ENCODE measurements at regions not wholly inside any gene's neighbourhood (a gene's known extent, or its start where the extent isn't known, plus 50 kb on each side); places are given as distances from the start of the nearest gene placed in this dataset.
"Not testable (repeated sequence)": the region's sequence is repeated elsewhere in the genome, so short reads cannot be mapped to it uniquely, and the experiment has no call there.

DNA sequence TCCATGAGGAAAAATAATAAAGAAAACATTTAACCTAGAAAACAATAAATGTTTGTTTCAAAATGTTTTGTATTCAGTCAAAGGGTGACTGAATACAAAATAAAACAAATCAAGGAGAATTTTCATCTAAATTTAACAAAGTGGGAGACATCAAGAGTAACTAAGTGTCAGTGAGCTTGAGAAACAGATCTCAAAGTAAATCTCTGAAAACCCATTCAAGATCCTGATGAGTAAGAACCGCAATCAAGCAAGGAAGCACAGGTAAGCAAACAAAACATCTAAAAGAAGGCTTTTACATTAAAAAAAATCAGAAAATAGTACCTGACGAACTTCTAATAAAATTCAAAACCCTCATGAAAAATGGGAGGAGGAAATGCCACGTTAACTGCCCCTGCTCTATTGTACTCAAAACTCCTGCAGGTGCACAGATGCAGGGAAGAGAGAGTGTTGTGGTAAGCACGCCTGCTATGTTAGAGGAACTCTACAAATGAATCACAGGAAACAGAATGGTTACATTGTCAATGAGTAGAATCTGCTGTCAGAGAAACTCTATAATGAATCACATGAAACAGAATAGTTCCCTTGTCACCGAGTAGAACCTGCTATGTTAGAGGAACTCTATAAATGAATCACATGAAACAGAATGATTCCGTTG lies 309.6 kb upstream of the FRG1 start:
- CTCF ChIA-PET; POLR2A ChIA-PET; H3K79me2 ChIP-seq (ENCODE audit: insufficient read depth, low read length); H3K27ac ChIP-seq (ENCODE audit: low read depth, low read length); DNase-seq (ENCODE audit: low read depth, low spot score); H3K4me3 ChIP-seq (replicated peaks in 1 of 2; ENCODE audit: low read depth in 1 of 2, low read length in 2 of 2); H2AFZ ChIP-seq (ENCODE audit: low read depth, low read length, poor library complexity, severe bottlenecking); RAD21 ChIA-PET (ENCODE audit: low non-redundant PET in 1 of 2, low total read pairs in 2 of 2, uncharacterized antibody in 2 of 2, unreplicated experiment in 2 of 2); intact Hi-C loops (cut with micrococcal nuclease); H3K4me1 ChIP-seq (ENCODE audit: control insufficient read depth in 1 of 2, insufficient read depth in 2 of 2, low read length in 2 of 2); H3K27me3 ChIP-seq (ENCODE audit: insufficient read depth, low read length); H3K9me3 ChIP-seq (ENCODE audit: control insufficient read depth in 1 of 2, insufficient read depth in 1 of 2, low read depth in 1 of 2, low read length in 2 of 2); H4K20me1 ChIP-seq (ENCODE audit: insufficient read depth); H3K4me2 ChIP-seq (ENCODE audit: low read length); H3K9me2 ChIP-seq (ENCODE audit: insufficient read depth); BruUV-seq (replicated peaks); H3K9ac ChIP-seq (ENCODE audit: low read length); ATAC-seq; H3K36me3 ChIP-seq (ENCODE audit: control insufficient read depth in 1 of 2, insufficient read depth in 2 of 2, low read length in 2 of 2): not testable (repeated sequence)

DNA sequence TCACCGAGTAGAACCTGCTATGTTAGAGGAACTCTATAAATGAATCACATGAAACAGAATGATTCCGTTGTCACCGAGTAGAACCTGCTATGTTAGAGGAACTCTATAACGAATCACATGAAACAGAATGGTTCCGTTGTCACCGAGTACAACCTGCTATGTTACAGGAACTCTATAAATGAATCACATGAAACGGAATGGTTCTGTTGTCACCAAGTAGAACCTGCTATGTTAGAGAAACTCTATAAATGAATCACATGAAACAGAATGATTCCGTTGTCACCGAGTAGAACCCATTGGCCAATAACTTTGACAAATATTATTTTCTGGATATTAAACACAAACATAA lies 309.1 kb upstream of the FRG1 start:
- H3K9ac ChIP-seq (ENCODE audit: low read length); H3K4me3 ChIP-seq (replicated peaks in 1 of 2; ENCODE audit: low read depth in 1 of 2, low read length in 2 of 2); H3K27ac ChIP-seq (ENCODE audit: low read depth, low read length); H3K4me1 ChIP-seq (ENCODE audit: control insufficient read depth in 1 of 2, insufficient read depth in 2 of 2, low read length in 2 of 2); H3K9me2 ChIP-seq (ENCODE audit: insufficient read depth); POLR2A ChIA-PET; intact Hi-C loops (cut with micrococcal nuclease); RAD21 ChIA-PET (ENCODE audit: low non-redundant PET in 1 of 2, low total read pairs in 2 of 2, uncharacterized antibody in 2 of 2, unreplicated experiment in 2 of 2); H3K4me2 ChIP-seq (ENCODE audit: low read length); DNase-seq (ENCODE audit: low read depth, low spot score); H2AFZ ChIP-seq (ENCODE audit: low read depth, low read length, poor library complexity, severe bottlenecking); ATAC-seq; H3K9me3 ChIP-seq (ENCODE audit: control insufficient read depth in 1 of 2, insufficient read depth in 1 of 2, low read depth in 1 of 2, low read length in 2 of 2); CTCF ChIA-PET; H4K20me1 ChIP-seq (ENCODE audit: insufficient read depth); H3K79me2 ChIP-seq (ENCODE audit: insufficient read depth, low read length); H3K36me3 ChIP-seq (ENCODE audit: control insufficient read depth in 1 of 2, insufficient read depth in 2 of 2, low read length in 2 of 2); H3K27me3 ChIP-seq (ENCODE audit: insufficient read depth, low read length); BruUV-seq (replicated peaks): not testable (repeated sequence)

DNA sequence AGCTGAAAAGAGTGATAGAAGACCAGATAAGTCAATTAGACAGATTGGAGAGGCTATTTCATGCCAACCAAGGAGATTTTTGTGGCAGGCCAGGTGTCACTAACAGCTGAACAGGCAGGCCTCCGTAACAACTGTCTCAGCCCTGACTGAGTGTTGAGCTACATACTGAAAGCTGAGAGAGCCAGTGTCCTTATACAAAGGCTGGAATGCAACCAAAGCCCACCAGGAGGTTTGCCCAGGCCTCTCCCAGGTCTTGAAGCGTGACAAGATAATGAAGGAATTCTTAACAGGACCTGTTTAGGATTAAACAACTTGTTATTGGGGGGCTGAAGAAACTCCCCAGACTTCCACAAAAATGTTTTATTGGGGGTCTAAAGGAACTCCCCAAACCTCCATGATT lies 290.2 kb upstream of the FRG1 start:
- H3K4me1 ChIP-seq (ENCODE audit: control insufficient read depth in 1 of 2, insufficient read depth in 2 of 2, low read length in 2 of 2); H3K9me2 ChIP-seq (ENCODE audit: insufficient read depth); DNase-seq (ENCODE audit: low read depth, low spot score); BruUV-seq (replicated peaks); H3K9ac ChIP-seq (ENCODE audit: low read length); H3K79me2 ChIP-seq (ENCODE audit: insufficient read depth, low read length); H3K36me3 ChIP-seq (ENCODE audit: control insufficient read depth in 1 of 2, insufficient read depth in 2 of 2, low read length in 2 of 2); H3K27me3 ChIP-seq (ENCODE audit: insufficient read depth, low read length); ATAC-seq; intact Hi-C loops (cut with micrococcal nuclease); H3K9me3 ChIP-seq (ENCODE audit: control insufficient read depth in 1 of 2, insufficient read depth in 1 of 2, low read depth in 1 of 2, low read length in 2 of 2); H3K27ac ChIP-seq (ENCODE audit: low read depth, low read length); POLR2A ChIA-PET; CTCF ChIA-PET; H4K20me1 ChIP-seq (ENCODE audit: insufficient read depth); H3K4me2 ChIP-seq (ENCODE audit: low read length); H3K4me3 ChIP-seq (replicated peaks in 1 of 2; ENCODE audit: low read depth in 1 of 2, low read length in 2 of 2); RAD21 ChIA-PET (ENCODE audit: low non-redundant PET in 1 of 2, low total read pairs in 2 of 2, uncharacterized antibody in 2 of 2, unreplicated experiment in 2 of 2); H2AFZ ChIP-seq (ENCODE audit: low read depth, low read length, poor library complexity, severe bottlenecking): not testable (repeated sequence)

DNA sequence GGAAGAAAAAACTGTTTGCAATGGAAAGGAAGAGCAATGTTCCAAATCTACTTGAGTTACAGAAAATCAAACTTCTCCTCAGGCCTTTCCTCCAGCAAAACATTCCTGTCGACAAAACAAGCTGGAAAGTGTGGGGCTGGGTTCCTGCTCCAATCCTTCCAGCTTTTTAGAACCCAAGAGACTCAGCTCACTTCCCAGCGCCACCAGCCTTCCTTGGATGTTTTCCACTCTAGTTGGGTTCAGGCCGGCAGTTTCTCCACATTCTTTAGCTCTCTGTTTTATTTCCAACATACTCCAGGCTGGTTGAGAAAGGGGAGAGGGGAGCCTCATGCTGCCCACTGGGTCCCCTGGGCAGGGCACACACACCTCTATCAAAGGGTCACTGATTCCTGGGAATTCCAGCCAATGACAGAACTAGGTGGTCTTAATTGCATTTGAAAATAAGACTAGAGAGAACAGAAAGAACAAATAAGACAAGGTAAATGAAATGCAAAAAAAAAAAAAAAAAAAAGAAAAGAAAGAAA lies 287.5 kb upstream of the FRG1 start:
- H3K9me2 ChIP-seq (ENCODE audit: insufficient read depth); POLR2A ChIA-PET; RAD21 ChIA-PET (ENCODE audit: low non-redundant PET in 1 of 2, low total read pairs in 2 of 2, uncharacterized antibody in 2 of 2, unreplicated experiment in 2 of 2); ATAC-seq; H3K4me1 ChIP-seq (ENCODE audit: control insufficient read depth in 1 of 2, insufficient read depth in 2 of 2, low read length in 2 of 2); H3K79me2 ChIP-seq (ENCODE audit: insufficient read depth, low read length); H3K9me3 ChIP-seq (ENCODE audit: control insufficient read depth in 1 of 2, insufficient read depth in 1 of 2, low read depth in 1 of 2, low read length in 2 of 2); H3K27me3 ChIP-seq (ENCODE audit: insufficient read depth, low read length); H3K27ac ChIP-seq (ENCODE audit: low read depth, low read length); H3K4me2 ChIP-seq (ENCODE audit: low read length); CTCF ChIA-PET; DNase-seq (ENCODE audit: low read depth, low spot score); H4K20me1 ChIP-seq (ENCODE audit: insufficient read depth); H3K9ac ChIP-seq (ENCODE audit: low read length); BruUV-seq (replicated peaks); H2AFZ ChIP-seq (ENCODE audit: low read depth, low read length, poor library complexity, severe bottlenecking); H3K4me3 ChIP-seq (replicated peaks in 1 of 2; ENCODE audit: low read depth in 1 of 2, low read length in 2 of 2); H3K36me3 ChIP-seq (ENCODE audit: control insufficient read depth in 1 of 2, insufficient read depth in 2 of 2, low read length in 2 of 2); intact Hi-C loops (cut with micrococcal nuclease): not testable (repeated sequence)

DNA sequence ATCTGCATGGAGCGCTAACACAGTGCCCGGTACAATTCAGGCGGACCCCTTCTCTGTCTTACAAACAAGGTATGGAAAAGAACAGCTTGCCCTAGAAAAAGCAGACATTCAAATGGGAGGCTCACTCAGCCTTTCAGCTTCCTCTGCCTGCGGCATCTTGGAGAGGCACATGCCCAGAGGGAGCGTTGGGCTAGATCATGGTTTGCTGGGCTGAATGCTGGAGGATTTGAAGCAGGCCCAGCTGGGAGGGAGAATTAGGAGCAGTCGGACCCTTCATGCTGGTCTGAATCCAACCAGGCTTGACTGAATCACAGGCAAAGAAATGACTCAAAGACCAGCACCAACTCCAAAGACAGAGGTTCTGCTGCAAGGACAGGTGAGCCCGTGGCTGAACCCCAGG lies 286.7 kb upstream of the FRG1 start:
- BruUV-seq (replicated peaks); CTCF ChIA-PET: not testable (repeated sequence)

More for the DNA sequence above, 286.7 kb upstream of the FRG1 start:
- H3K27me3 ChIP-seq (ENCODE audit: insufficient read depth, low read length); H3K4me1 ChIP-seq (ENCODE audit: control insufficient read depth in 1 of 2, insufficient read depth in 2 of 2, low read length in 2 of 2); H3K79me2 ChIP-seq (ENCODE audit: insufficient read depth, low read length); H2AFZ ChIP-seq (ENCODE audit: low read depth, low read length, poor library complexity, severe bottlenecking); H3K27ac ChIP-seq (ENCODE audit: low read depth, low read length); H3K9me2 ChIP-seq (ENCODE audit: insufficient read depth); ATAC-seq; H4K20me1 ChIP-seq (ENCODE audit: insufficient read depth); H3K4me2 ChIP-seq (ENCODE audit: low read length); DNase-seq (ENCODE audit: low read depth, low spot score); RAD21 ChIA-PET (ENCODE audit: low non-redundant PET in 1 of 2, low total read pairs in 2 of 2, uncharacterized antibody in 2 of 2, unreplicated experiment in 2 of 2); H3K4me3 ChIP-seq (replicated peaks in 1 of 2; ENCODE audit: low read depth in 1 of 2, low read length in 2 of 2); H3K9ac ChIP-seq (ENCODE audit: low read length); POLR2A ChIA-PET; intact Hi-C loops (cut with micrococcal nuclease); H3K9me3 ChIP-seq (ENCODE audit: control insufficient read depth in 1 of 2, insufficient read depth in 1 of 2, low read depth in 1 of 2, low read length in 2 of 2); H3K36me3 ChIP-seq (ENCODE audit: control insufficient read depth in 1 of 2, insufficient read depth in 2 of 2, low read length in 2 of 2): not testable (repeated sequence)
